Breast epithelium (tissue), 4 donors: ENCODE measurements at regions not wholly inside any gene's neighbourhood (a gene's known extent, or its start where the extent isn't known, plus 50 kb on each side); places are given as distances from the start of the nearest gene placed in this dataset.

ENCODE experiments used
- DNase-seq, 2 donors: peaks; one replicate each; pipeline ENCODE4 v3.0.0-alpha.2; 2019; ENCODE audit warnings: low spot score in 2 of 2
- H3K27ac ChIP-seq, 2 donors: fragments of 200-600 bp; sonication (generic) in 1 of 2; one replicate each; pipeline ENCODE4 v1.5.1; 2016 to 2019; ENCODE audit warnings: mild to moderate bottlenecking in 1 of 2
- H3K27me3 ChIP-seq, 2 donors: fragments of 200-600 bp; sonication (generic) in 1 of 2; one replicate each; pipeline versions ENCODE4 v1.5.1 to v1.6.0; 2017 to 2019; ENCODE audit warnings: control low read depth in 1 of 2, mild to moderate bottlenecking in 1 of 2
- H3K36me3 ChIP-seq: fragments of 200-600 bp; one replicate; pipeline ENCODE4 v1.5.1; 2019
- H3K4me1 ChIP-seq, 2 donors: fragments of 200-600 bp; sonication (generic); one replicate each; pipeline ENCODE4 v1.5.1; 2016 to 2019; ENCODE audit warnings: control low read depth in 1 of 2
- H3K4me3 ChIP-seq, 3 donors: fragments of 200-600 bp; sonication (generic); 1 replicate in 2 of 3; 2 replicates in 1 of 3; pipeline ENCODE4 v1.5.1; 2016 to 2019; ENCODE audit warnings: mild to moderate bottlenecking in 3 of 3, moderate library complexity in 2 of 3
- H3K9me3 ChIP-seq, 2 donors: fragments of 200-600 bp; sonication (generic) in 1 of 2; one replicate each; pipeline ENCODE4 v1.5.1; 2016 to 2019; ENCODE audit warnings: control low read depth in 1 of 2
- CTCF ChIP-seq, 3 donors: fragments of 450-650 bp; IDR thresholded peaks; one replicate each; pipeline ENCODE4 v1.5.1; 2016 to 2017; ENCODE audit warnings: antibody characterized with exemption in 3 of 3, mild to moderate bottlenecking in 3 of 3, moderate library complexity in 3 of 3
- POLR2A ChIP-seq: fragments of 450-650 bp; IDR thresholded peaks from one replicate; pipeline ENCODE4 v1.6.1; 2016; ENCODE audit warnings: antibody characterized with exemption, mild to moderate bottlenecking, moderate library complexity
- POLR2AphosphoS5 ChIP-seq, 3 donors: sonication (generic); formaldehyde crosslinking; IDR thresholded peaks; one replicate each; pipeline ENCODE4 v1.6.1; 2017; ENCODE audit warnings: antibody characterized with exemption in 3 of 3
- intact Hi-C: fragments of 100-400 bp; cut with DNase I; formaldehyde crosslinking; loops from one replicate; pipeline ENCODE4 v1.15.1; 2023; ENCODE audit warnings: low total_unique reads

GRCh38 chr13:83219832-83220231 is 662.4 kb downstream of the SLITRK1 start:
- Histone ChIP-seq H3K36me3 (no peaks in the 10 kb centered on the region), H3K9me3 (no peaks in the 10 kb centered on the region), H3K4me3 (no peak overlapping the region), H3K27ac (no peak overlapping the region), H3K4me1 (no peaks in the 10 kb centered on the region), H3K27me3 (no peaks in the 10 kb centered on the region)
- no peak for DNase-seq
- TF ChIP-seq POLR2AphosphoS5 (IDR thresholded peaks at IDR 0.05), result no peak
- TF ChIP-seq CTCF (IDR thresholded peaks at IDR 0.05), result no peak
- TF ChIP-seq POLR2A, result no peak
- intact Hi-C loops, result no loop called here

- H3K9me3 ChIP-seq, result peaks cover 2 to 19% of the 10 kb centered on the region in 2 donors
- no peaks in the 10 kb centered on the region for H3K27me3 ChIP-seq
- DNase-seq, result no peak
- H3K4me3 ChIP-seq, result no peak overlapping the region
- no peak overlapping the region for H3K27ac ChIP-seq
- no peaks in the 10 kb centered on the region for H3K4me1 ChIP-seq
- intact Hi-C loops, result no loop called here
- H3K36me3 ChIP-seq, result no peaks in the 10 kb centered on the region
- TF ChIP-seq POLR2A (no peak), POLR2AphosphoS5 (IDR thresholded peaks at IDR 0.05) (no peak), CTCF (IDR thresholded peaks at IDR 0.05) (no peak)
Measured at GRCh38 chr13:83216479-83217245, 665.6 kb downstream of the SLITRK1 start.

GRCh38 chr13:83215627-83216026 is 666.6 kb downstream of the SLITRK1 start:
- Histone ChIP-seq H3K4me3 (no peak overlapping the region), H3K27ac (no peak overlapping the region), H3K36me3 (no peaks in the 10 kb centered on the region), H3K4me1 (no peaks in the 10 kb centered on the region), H3K9me3 (peaks cover 2 to 28% of the 10 kb centered on the region in 2 donors), H3K27me3 (no peaks in the 10 kb centered on the region)
- DNase-seq, result no peak
- intact Hi-C loops, result no loop called here
- TF ChIP-seq POLR2AphosphoS5 (IDR thresholded peaks at IDR 0.05) (no peak), POLR2A (no peak), CTCF (IDR thresholded peaks at IDR 0.05) (no peak)

- no peaks in the 10 kb centered on the region for H3K27me3 ChIP-seq
Measured at GRCh38 chr13:83214452-83214851, 667.8 kb downstream of the SLITRK1 start.

More at GRCh38 chr13:83214452-83214851, 667.8 kb downstream of the SLITRK1 start:
- Histone ChIP-seq H3K4me1 (no peaks in the 10 kb centered on the region), H3K4me3 (no peak overlapping the region), H3K27ac (no peak overlapping the region), H3K36me3 (no peaks in the 10 kb centered on the region), H3K9me3 (peaks cover 7 to 38% of the 10 kb centered on the region in 2 donors)
- TF ChIP-seq CTCF (IDR thresholded peaks at IDR 0.05) (no peak), POLR2A (no peak), POLR2AphosphoS5 (IDR thresholded peaks at IDR 0.05) (no peak)
- no peak for DNase-seq
- intact Hi-C loops, result no loop called here
